ENCODE measurements at regions not wholly inside any gene's neighbourhood (a gene's known extent, or its start where the extent isn't known, plus 50 kb on each side); places are given as distances from the start of the nearest gene placed in this dataset.
A peak's percentile ranks its signal among the peaks of the same experiment; 100 is the strongest.

DNA sequence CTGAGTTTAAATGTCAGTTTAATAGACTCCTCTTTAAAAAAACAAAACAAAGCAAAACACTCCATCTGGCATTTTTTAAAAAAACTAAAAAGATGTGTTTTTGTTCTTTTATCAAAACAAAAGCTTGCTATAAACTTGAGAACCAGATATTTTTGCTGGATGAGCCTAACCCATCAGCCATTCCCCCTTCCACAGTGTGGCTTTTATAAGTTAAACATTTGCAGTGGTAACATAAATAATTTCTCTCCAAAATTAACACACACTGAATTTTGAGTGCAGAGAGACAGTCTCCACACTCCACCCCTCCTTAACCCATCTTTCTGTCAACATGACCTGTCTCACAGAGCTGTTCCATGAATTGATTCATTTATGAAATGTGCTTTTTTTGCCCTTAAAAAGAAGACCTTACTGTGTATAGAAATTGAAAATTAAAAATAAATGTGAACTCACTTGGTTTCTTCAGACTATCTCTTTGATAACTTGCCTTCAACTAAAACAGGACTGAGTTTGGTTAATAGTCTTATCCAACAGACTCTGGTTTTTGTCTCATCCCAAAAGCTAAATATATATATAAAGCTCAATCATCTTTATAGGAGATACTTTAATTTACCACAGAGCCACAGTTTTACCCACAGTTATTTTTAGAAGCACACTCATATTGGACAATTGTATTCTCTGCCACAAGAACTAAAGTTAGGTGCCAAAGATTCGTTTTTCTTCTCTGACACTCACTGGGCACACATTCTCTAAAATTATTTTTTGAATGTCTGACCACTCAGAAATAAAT, 64.8 kb upstream of the STK39 start:
- Mint-ChIP-seq H3K27ac (ENCODE audit: unreplicated experiment) (peak overlapping the region; percentile 75), H3K27me3 (ENCODE audit: low read depth) (no peaks in the 10 kb centered on the region), H3K4me1 (ENCODE audit: low read depth) (peaks cover 53% of the 10 kb centered on the region), H3K4me3 (ENCODE audit: unreplicated experiment) (no peak overlapping the region), H3K36me3 (ENCODE audit: low read depth) (peaks cover 4% of the 10 kb centered on the region), H3K9me3 (ENCODE audit: low read depth) (peaks cover 19% of the 10 kb centered on the region)
- TF ChIP-seq, protein P1, sequence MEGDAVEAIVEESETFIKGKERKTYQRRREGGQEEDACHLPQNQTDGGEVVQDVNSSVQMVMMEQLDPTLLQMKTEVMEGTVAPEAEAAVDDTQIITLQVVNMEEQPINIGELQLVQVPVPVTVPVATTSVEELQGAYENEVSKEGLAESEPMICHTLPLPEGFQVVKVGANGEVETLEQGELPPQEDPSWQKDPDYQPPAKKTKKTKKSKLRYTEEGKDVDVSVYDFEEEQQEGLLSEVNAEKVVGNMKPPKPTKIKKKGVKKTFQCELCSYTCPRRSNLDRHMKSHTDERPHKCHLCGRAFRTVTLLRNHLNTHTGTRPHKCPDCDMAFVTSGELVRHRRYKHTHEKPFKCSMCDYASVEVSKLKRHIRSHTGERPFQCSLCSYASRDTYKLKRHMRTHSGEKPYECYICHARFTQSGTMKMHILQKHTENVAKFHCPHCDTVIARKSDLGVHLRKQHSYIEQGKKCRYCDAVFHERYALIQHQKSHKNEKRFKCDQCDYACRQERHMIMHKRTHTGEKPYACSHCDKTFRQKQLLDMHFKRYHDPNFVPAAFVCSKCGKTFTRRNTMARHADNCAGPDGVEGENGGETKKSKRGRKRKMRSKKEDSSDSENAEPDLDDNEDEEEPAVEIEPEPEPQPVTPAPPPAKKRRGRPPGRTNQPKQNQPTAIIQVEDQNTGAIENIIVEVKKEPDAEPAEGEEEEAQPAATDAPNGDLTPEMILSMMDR (IDR thresholded peaks at IDR 0.05), result peak; percentile 1
- no peak for DNase-seq (ENCODE audit: low spot score)

- H3K4me3 Mint-ChIP-seq (ENCODE audit: unreplicated experiment), result no peak overlapping the region
Measured at GRCh38 chr2:168314236-168314635, 66.8 kb upstream of the STK39 start.

GRCh38 chr2:168315331-168316072, 68.1 kb upstream of the STK39 start:
- Mint-ChIP-seq H3K27me3 (ENCODE audit: low read depth) (no peaks in the 10 kb centered on the region), H3K36me3 (ENCODE audit: low read depth) (no peaks in the 10 kb centered on the region), H3K4me1 (ENCODE audit: low read depth) (peaks cover 57% of the 10 kb centered on the region), H3K27ac (ENCODE audit: unreplicated experiment) (peak overlapping the region; percentile 81), H3K4me3 (ENCODE audit: unreplicated experiment) (no peak overlapping the region), H3K9me3 (ENCODE audit: low read depth) (peaks cover 7% of the 10 kb centered on the region)
- no peak for DNase-seq (ENCODE audit: low spot score)
- TF ChIP-seq, protein P1 (IDR thresholded peaks at IDR 0.05), result no peak

More at GRCh38 chr2:168314236-168314635, 66.8 kb upstream of the STK39 start:
- Mint-ChIP-seq H3K9me3 (ENCODE audit: low read depth) (peaks cover 10% of the 10 kb centered on the region), H3K27me3 (ENCODE audit: low read depth) (no peaks in the 10 kb centered on the region), H3K27ac (ENCODE audit: unreplicated experiment) (no peak overlapping the region), H3K4me1 (ENCODE audit: low read depth) (peaks cover 53% of the 10 kb centered on the region), H3K36me3 (ENCODE audit: low read depth) (no peaks in the 10 kb centered on the region)
- DNase-seq (ENCODE audit: low spot score), result no peak
- TF ChIP-seq, protein P1 (IDR thresholded peaks at IDR 0.05), result no peak

DNA sequence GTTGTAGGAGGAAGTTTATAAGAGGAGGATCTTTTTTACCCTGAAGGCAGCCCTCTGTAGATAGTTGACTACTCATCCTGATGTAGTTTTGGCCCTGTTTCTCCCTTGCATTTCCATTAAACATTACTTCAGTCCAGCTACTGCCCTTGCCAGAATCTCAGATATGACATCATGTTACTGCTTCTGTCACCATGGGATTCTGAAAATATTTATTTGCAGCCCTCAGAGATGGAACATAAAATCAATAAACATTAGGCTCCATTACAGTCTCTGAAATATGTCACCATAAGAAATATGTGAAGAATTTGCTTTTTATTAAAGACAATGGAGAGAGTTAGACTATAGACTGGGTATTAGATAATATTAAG, 68.7 kb upstream of the STK39 start:
- no peak overlapping the region for H3K4me3 Mint-ChIP-seq (ENCODE audit: unreplicated experiment)
- H3K36me3 Mint-ChIP-seq (ENCODE audit: low read depth), result no peaks in the 10 kb centered on the region
- H3K4me1 Mint-ChIP-seq (ENCODE audit: low read depth), result peaks cover 52% of the 10 kb centered on the region
- no peaks in the 10 kb centered on the region for H3K27me3 Mint-ChIP-seq (ENCODE audit: low read depth)
- peaks cover 7% of the 10 kb centered on the region for H3K9me3 Mint-ChIP-seq (ENCODE audit: low read depth)
- TF ChIP-seq, protein P1 (IDR thresholded peaks at IDR 0.05), result no peak
- H3K27ac Mint-ChIP-seq (ENCODE audit: unreplicated experiment), result peak overlapping the region; percentile 81
- no peak for DNase-seq (ENCODE audit: low spot score)

- Mint-ChIP-seq H3K9me3 (ENCODE audit: low read depth) (peaks cover 7% of the 10 kb centered on the region), H3K4me1 (ENCODE audit: low read depth) (peaks cover 41% of the 10 kb centered on the region), H3K4me3 (ENCODE audit: unreplicated experiment) (no peak overlapping the region), H3K36me3 (ENCODE audit: low read depth) (no peaks in the 10 kb centered on the region), H3K27ac (ENCODE audit: unreplicated experiment) (no peak overlapping the region), H3K27me3 (ENCODE audit: low read depth) (no peaks in the 10 kb centered on the region)
- TF ChIP-seq, protein P1 (IDR thresholded peaks at IDR 0.05), result no peak
- DNase-seq (ENCODE audit: low spot score), result no peak
Measured at GRCh38 chr2:168317282-168317681, 69.9 kb upstream of the STK39 start.
